WTC11 (cell line): ENCODE measurements at regions not wholly inside any gene's neighbourhood (a gene's known extent, or its start where the extent isn't known, plus 50 kb on each side); places are given as distances from the start of the nearest gene placed in this dataset.

Experiments
- ATF2 ChIP-seq: sonication (generic); formaldehyde crosslinking; IDR thresholded peaks from 2 replicates; pipeline ENCODE4 v1.8.1; 2022; ENCODE audit warnings: low read depth, missing genetic modification reagents, borderline replicate concordance
- CREB1 ChIP-seq: sonication (generic); formaldehyde crosslinking; IDR thresholded peaks from 2 replicates; pipeline ENCODE4 v1.8.0; 2023; ENCODE audit warnings: mild to moderate bottlenecking, missing genetic modification reagents
- CREM ChIP-seq: sonication (generic); formaldehyde crosslinking; IDR thresholded peaks from 2 replicates; pipeline ENCODE4 v1.8.1; 2022; ENCODE audit warnings: mild to moderate bottlenecking, missing genetic modification reagents, moderate library complexity
- ESRRA ChIP-seq: sonication (generic); formaldehyde crosslinking; IDR thresholded peaks from 2 replicates; pipeline ENCODE4 v1.8.1; 2022; ENCODE audit warnings: mild to moderate bottlenecking, missing genetic modification reagents, borderline replicate concordance
- ETV6 ChIP-seq: sonication (generic); formaldehyde crosslinking; IDR thresholded peaks from 2 replicates; pipeline ENCODE4 v1.8.1; 2022; ENCODE audit warnings: mild to moderate bottlenecking, missing genetic modification reagents
- FOXJ3 ChIP-seq: sonication (generic); formaldehyde crosslinking; IDR thresholded peaks from 2 replicates; pipeline ENCODE4 v1.9.0; 2021; ENCODE audit warnings: missing genetic modification reagents, mild to moderate bottlenecking, borderline replicate concordance
- JUN ChIP-seq: sonication (generic); formaldehyde crosslinking; IDR thresholded peaks from 2 replicates; pipeline ENCODE4 v1.8.0; 2023; ENCODE audit warnings: mild to moderate bottlenecking, missing genetic modification reagents
- KAT7 ChIP-seq: sonication (generic); formaldehyde crosslinking; IDR thresholded peaks from 2 replicates; pipeline ENCODE4 v1.8.1; 2023; ENCODE audit warnings: missing genetic modification reagents, mild to moderate bottlenecking, borderline replicate concordance
- ZNF532 ChIP-seq: fragments of 250-450 bp; sonication (Bioruptor Pico); IDR thresholded peaks from 2 replicates; pipeline ENCODE4 v1.9.0; 2021; ENCODE audit warnings: mild to moderate bottlenecking, borderline replicate concordance
- TF ChIP-seq, protein P1 (sequence below): sonication (generic); formaldehyde crosslinking; IDR thresholded peaks from 2 replicates; pipeline ENCODE4 v1.8.0; 2022; ENCODE audit warnings: mild to moderate bottlenecking, missing genetic modification reagents
- TF ChIP-seq, protein P2 (sequence below): sonication (generic); formaldehyde crosslinking; IDR thresholded peaks from 2 replicates; pipeline ENCODE4 v1.8.0; 2023; ENCODE audit warnings: missing genetic modification reagents
- TF ChIP-seq, protein P3 (sequence below): fragments of 200-600 bp; IDR thresholded peaks from 2 replicates; pipeline ENCODE4 v1.8.0; 2022; ENCODE audit warnings: antibody characterized with exemption
- TF ChIP-seq, protein P4 (sequence below): sonication (generic); formaldehyde crosslinking; conservative IDR thresholded peaks from 2 replicates; pipeline ENCODE4 v1.8.1; 2023; ENCODE audit warnings: mild to moderate bottlenecking, low read depth, missing genetic modification reagents, moderate library complexity
- TF ChIP-seq, protein P5 (sequence below): sonication (generic); formaldehyde crosslinking; IDR thresholded peaks from 2 replicates; pipeline ENCODE4 v1.8.1; 2022; ENCODE audit warnings: mild to moderate bottlenecking, missing genetic modification reagents, moderate library complexity, borderline replicate concordance

GRCh38 chr20:51916244-51916643 is 113.9 kb upstream of the SALL4 start:
- TF ChIP-seq, protein P1, sequence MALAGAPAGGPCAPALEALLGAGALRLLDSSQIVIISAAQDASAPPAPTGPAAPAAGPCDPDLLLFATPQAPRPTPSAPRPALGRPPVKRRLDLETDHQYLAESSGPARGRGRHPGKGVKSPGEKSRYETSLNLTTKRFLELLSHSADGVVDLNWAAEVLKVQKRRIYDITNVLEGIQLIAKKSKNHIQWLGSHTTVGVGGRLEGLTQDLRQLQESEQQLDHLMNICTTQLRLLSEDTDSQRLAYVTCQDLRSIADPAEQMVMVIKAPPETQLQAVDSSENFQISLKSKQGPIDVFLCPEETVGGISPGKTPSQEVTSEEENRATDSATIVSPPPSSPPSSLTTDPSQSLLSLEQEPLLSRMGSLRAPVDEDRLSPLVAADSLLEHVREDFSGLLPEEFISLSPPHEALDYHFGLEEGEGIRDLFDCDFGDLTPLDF (CRISPR knock-in tag): no peak
- TF ChIP-seq, protein P2, sequence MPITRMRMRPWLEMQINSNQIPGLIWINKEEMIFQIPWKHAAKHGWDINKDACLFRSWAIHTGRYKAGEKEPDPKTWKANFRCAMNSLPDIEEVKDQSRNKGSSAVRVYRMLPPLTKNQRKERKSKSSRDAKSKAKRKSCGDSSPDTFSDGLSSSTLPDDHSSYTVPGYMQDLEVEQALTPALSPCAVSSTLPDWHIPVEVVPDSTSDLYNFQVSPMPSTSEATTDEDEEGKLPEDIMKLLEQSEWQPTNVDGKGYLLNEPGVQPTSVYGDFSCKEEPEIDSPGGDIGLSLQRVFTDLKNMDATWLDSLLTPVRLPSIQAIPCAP: no peak
- TF ChIP-seq, protein P3, sequence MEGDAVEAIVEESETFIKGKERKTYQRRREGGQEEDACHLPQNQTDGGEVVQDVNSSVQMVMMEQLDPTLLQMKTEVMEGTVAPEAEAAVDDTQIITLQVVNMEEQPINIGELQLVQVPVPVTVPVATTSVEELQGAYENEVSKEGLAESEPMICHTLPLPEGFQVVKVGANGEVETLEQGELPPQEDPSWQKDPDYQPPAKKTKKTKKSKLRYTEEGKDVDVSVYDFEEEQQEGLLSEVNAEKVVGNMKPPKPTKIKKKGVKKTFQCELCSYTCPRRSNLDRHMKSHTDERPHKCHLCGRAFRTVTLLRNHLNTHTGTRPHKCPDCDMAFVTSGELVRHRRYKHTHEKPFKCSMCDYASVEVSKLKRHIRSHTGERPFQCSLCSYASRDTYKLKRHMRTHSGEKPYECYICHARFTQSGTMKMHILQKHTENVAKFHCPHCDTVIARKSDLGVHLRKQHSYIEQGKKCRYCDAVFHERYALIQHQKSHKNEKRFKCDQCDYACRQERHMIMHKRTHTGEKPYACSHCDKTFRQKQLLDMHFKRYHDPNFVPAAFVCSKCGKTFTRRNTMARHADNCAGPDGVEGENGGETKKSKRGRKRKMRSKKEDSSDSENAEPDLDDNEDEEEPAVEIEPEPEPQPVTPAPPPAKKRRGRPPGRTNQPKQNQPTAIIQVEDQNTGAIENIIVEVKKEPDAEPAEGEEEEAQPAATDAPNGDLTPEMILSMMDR: no peak
- TF ChIP-seq FOXJ3 (CRISPR knock-in tag) (no peak), CREB1 (CRISPR knock-in tag) (no peak), JUN (CRISPR knock-in tag) (no peak), ATF2 (CRISPR knock-in tag) (no peak), ESRRA (CRISPR knock-in tag) (no peak), ZNF532 (no peak), ETV6 (CRISPR knock-in tag) (no peak), KAT7 (CRISPR knock-in tag) (no peak), CREM (CRISPR knock-in tag) (no peak)
- TF ChIP-seq, protein P4, sequence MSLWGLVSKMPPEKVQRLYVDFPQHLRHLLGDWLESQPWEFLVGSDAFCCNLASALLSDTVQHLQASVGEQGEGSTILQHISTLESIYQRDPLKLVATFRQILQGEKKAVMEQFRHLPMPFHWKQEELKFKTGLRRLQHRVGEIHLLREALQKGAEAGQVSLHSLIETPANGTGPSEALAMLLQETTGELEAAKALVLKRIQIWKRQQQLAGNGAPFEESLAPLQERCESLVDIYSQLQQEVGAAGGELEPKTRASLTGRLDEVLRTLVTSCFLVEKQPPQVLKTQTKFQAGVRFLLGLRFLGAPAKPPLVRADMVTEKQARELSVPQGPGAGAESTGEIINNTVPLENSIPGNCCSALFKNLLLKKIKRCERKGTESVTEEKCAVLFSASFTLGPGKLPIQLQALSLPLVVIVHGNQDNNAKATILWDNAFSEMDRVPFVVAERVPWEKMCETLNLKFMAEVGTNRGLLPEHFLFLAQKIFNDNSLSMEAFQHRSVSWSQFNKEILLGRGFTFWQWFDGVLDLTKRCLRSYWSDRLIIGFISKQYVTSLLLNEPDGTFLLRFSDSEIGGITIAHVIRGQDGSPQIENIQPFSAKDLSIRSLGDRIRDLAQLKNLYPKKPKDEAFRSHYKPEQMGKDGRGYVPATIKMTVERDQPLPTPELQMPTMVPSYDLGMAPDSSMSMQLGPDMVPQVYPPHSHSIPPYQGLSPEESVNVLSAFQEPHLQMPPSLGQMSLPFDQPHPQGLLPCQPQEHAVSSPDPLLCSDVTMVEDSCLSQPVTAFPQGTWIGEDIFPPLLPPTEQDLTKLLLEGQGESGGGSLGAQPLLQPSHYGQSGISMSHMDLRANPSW (CRISPR knock-in tag): no peak
- TF ChIP-seq, protein P5, sequence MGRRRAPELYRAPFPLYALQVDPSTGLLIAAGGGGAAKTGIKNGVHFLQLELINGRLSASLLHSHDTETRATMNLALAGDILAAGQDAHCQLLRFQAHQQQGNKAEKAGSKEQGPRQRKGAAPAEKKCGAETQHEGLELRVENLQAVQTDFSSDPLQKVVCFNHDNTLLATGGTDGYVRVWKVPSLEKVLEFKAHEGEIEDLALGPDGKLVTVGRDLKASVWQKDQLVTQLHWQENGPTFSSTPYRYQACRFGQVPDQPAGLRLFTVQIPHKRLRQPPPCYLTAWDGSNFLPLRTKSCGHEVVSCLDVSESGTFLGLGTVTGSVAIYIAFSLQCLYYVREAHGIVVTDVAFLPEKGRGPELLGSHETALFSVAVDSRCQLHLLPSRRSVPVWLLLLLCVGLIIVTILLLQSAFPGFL: no peak
